ENCODE measurements at regions not wholly inside any gene's neighbourhood (a gene's known extent, or its start where the extent isn't known, plus 50 kb on each side); places are given as distances from the start of the nearest gene placed in this dataset.

DNA sequence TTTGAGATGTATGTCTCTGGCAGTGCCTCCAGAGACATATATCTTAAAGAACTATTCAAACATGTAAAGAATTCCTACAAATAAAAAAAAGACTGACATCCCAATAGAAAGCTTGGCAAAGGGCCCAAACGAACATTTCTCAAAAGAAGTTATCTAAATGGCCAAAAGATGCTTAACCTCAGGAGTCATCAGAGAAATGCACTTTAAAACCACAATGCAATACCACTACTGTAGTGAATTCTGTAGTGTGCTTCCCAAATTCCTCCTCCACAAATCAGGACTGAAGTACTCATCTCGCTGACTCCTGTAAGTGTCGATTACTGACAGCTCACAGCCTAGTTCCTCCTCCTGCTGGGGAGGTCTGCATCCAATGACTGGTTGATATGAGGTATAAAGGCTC lies 129.0 kb upstream of the MAMLD1 start:
- no peaks in the 10 kb centered on the region for H3K36me3 ChIP-seq
- H3K27me3 ChIP-seq (ENCODE audit: insufficient read depth, low read depth, severe bottlenecking), result peaks cover 77% of the 10 kb centered on the region
- H3K9me3 ChIP-seq (ENCODE audit: severe bottlenecking), result no peaks in the 10 kb centered on the region
- no peak overlapping the region for H3K4me3 ChIP-seq (ENCODE audit: low read depth, low read length)
- H3K27ac ChIP-seq, result no peak overlapping the region
- TF ChIP-seq, protein P1, sequence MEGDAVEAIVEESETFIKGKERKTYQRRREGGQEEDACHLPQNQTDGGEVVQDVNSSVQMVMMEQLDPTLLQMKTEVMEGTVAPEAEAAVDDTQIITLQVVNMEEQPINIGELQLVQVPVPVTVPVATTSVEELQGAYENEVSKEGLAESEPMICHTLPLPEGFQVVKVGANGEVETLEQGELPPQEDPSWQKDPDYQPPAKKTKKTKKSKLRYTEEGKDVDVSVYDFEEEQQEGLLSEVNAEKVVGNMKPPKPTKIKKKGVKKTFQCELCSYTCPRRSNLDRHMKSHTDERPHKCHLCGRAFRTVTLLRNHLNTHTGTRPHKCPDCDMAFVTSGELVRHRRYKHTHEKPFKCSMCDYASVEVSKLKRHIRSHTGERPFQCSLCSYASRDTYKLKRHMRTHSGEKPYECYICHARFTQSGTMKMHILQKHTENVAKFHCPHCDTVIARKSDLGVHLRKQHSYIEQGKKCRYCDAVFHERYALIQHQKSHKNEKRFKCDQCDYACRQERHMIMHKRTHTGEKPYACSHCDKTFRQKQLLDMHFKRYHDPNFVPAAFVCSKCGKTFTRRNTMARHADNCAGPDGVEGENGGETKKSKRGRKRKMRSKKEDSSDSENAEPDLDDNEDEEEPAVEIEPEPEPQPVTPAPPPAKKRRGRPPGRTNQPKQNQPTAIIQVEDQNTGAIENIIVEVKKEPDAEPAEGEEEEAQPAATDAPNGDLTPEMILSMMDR (IDR thresholded peaks at IDR 0.05; ENCODE audit: low read depth, low read length), result no peak
- DNase-seq, result no peak

DNA sequence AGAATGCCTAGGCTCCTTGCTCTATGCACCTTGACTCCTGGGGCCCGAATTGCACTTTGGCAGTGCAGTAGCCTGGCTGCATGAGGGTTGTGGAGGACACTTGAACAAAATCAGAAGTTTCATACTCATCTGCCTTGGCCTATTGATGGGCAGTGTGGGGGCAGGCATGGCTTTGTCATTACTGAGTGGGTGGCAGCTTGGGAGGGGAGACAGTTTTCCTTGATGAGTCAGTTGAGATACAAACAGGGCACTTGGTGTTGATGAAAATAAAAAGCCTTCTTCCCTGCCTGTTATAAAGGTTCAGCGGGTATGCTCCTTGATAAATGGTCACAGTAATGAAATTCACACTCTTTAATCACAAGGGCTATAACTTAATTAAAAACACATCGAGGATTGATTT lies 126.8 kb upstream of the MAMLD1 start:
- H3K27ac ChIP-seq, result no peak overlapping the region
- no peak for DNase-seq

DNA sequence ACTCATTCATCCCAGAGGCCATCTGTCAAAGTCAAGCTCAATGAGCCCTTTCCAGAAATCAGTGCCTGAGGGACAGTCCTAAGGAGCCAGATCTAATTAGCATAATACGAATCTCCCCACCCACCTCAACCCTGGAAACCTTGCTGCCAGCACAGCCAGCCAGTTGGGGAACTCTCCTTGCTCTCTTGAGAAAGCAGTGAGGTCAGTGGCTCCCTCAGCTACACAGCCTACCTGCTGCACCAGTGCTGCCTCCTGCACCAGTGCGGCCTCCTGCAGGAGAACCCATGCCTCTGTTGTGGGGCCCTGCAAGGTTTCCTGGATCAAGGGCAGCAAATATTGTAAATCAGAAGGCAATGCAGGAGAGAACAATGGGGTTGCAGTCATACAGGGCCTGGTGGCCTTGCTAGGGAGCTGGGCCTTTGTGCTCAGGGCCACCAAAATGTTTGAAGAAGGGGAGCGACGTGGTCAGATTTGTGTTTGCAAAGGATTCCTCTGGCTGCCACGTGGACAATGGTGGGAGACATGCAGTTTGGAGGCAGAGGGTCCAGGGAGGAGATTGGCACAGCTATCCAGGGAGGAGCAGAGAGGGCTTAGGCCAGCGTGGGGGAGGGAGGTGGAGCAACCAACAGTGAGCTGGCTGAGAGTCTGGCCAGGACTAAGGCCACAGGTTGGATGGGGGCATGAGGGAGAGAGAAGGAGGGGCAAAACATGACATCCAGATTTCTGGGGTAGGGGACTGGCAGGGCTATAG lies 124.3 kb upstream of the MAMLD1 start:
- TF ChIP-seq, protein P1 (IDR thresholded peaks at IDR 0.05; ENCODE audit: low read depth, low read length), result no peak
- H3K9me3 ChIP-seq (ENCODE audit: severe bottlenecking), result no peaks in the 10 kb centered on the region
- H3K27me3 ChIP-seq (ENCODE audit: insufficient read depth, low read depth, severe bottlenecking), result peaks cover 84% of the 10 kb centered on the region
- no peak overlapping the region for H3K4me3 ChIP-seq (ENCODE audit: low read depth, low read length)
- H3K36me3 ChIP-seq, result no peaks in the 10 kb centered on the region
- DNase-seq, result no peak
- H3K27ac ChIP-seq, result no peak overlapping the region

More for the DNA sequence above, 126.8 kb upstream of the MAMLD1 start:
- Histone ChIP-seq H3K36me3 (no peaks in the 10 kb centered on the region), H3K9me3 (ENCODE audit: severe bottlenecking) (no peaks in the 10 kb centered on the region), H3K4me3 (ENCODE audit: low read depth, low read length) (no peak overlapping the region), H3K27me3 (ENCODE audit: insufficient read depth, low read depth, severe bottlenecking) (peaks cover 84% of the 10 kb centered on the region)
- TF ChIP-seq, protein P1 (IDR thresholded peaks at IDR 0.05; ENCODE audit: low read depth, low read length), result no peak

DNA sequence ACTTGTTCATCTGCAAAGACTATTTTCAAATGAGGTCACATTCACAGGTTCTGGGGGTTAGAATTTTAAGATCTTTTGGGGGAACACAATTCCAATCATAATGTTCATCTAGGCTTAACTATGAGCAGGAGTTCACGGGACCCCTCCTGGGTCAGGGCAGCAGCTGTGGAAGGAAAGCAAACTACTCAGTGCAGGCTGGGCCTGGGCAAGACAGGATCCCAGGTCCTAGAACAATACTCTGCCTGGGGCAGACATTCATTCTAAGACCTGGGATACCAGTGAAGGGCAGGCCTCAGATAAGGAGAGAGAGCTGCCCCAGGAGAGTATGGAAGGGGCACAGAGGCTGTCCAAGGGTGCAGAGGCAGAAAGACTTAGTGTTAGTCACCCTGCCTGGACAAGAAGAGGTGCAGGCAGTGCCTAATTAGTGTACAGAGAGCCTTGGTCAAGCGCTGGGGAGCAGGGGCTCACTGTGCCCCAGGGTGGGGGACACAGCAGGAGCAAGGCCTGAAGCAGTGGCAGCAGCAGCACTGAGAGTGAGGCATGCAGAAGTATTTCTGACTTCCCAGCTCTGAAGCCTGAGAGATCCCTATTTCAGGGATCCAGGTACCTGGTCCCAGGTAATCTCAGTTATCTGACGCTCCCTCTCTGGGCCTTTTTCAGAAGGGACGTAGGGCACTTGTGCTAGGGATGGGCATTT lies 123.0 kb upstream of the MAMLD1 start:
- Histone ChIP-seq H3K9me3 (ENCODE audit: severe bottlenecking) (no peaks in the 10 kb centered on the region), H3K4me3 (ENCODE audit: low read depth, low read length) (no peak overlapping the region), H3K27me3 (ENCODE audit: insufficient read depth, low read depth, severe bottlenecking) (peaks cover 74% of the 10 kb centered on the region), H3K27ac (no peak overlapping the region), H3K36me3 (no peaks in the 10 kb centered on the region)
- no peak for DNase-seq
- TF ChIP-seq, protein P1 (IDR thresholded peaks at IDR 0.05; ENCODE audit: low read depth, low read length), result no peak

DNA sequence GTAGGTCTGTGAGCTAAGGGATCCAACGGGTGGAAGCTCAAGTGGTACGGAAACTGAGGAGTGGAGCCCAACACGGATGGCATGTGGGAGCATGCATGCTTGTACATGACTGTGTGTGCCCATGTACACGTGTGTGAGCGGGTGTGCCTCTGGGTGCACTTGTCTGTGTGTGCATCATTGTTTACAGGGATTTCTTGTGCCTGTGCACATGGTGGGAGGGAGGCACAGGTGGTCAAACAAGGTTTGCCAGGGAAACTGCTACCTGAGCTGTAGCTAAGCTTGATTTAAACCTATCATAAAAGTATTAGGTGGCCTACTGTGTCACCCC lies 122.5 kb upstream of the MAMLD1 start:
- Histone ChIP-seq H3K27me3 (ENCODE audit: insufficient read depth, low read depth, severe bottlenecking) (peaks cover 74% of the 10 kb centered on the region), H3K27ac (no peak overlapping the region), H3K9me3 (ENCODE audit: severe bottlenecking) (no peaks in the 10 kb centered on the region), H3K4me3 (ENCODE audit: low read depth, low read length) (no peak overlapping the region), H3K36me3 (no peaks in the 10 kb centered on the region)
- DNase-seq, result no peak
- TF ChIP-seq, protein P1 (IDR thresholded peaks at IDR 0.05; ENCODE audit: low read depth, low read length), result no peak

Data from WERI-Rb-1 (cell line).